Femur (tissue), 1 donor: ENCODE measurements at regions not wholly inside any gene's neighbourhood (a gene's known extent, or its start where the extent isn't known, plus 50 kb on each side); places are given as distances from the start of the nearest gene placed in this dataset.
A peak's percentile ranks its signal among the peaks of the same experiment; 100 is the strongest.
"Not testable (repeated sequence)": the region's sequence is repeated elsewhere in the genome, so short reads cannot be mapped to it uniquely, and the experiment has no call there.

Experiments
- DNase-seq: peaks from one replicate; pipeline ENCODE4 v3.0.0-alpha.2; 2017

DNA sequence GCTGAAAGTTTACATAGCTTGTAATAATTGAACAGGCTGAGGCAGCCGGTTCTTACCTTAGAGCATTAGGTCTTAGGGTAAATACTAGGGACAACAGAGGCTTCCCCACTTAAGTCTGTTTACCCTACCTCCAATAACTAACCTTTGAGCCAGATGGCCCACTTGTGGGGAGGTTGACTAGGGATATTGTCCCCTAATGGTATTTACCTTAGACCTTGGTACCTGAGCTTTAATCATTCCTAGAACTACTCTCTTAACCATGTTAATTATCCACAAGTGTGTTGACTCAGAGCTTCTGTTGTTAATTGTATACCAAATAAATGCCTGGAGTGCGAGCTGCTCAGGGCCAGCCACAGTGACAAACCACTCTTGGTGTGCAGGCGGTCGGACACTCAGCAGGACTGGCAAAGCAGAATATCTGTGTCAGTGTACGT, 299.2 kb downstream of the TRIML1 start:
- not testable (repeated sequence) for DNase-seq

DNA sequence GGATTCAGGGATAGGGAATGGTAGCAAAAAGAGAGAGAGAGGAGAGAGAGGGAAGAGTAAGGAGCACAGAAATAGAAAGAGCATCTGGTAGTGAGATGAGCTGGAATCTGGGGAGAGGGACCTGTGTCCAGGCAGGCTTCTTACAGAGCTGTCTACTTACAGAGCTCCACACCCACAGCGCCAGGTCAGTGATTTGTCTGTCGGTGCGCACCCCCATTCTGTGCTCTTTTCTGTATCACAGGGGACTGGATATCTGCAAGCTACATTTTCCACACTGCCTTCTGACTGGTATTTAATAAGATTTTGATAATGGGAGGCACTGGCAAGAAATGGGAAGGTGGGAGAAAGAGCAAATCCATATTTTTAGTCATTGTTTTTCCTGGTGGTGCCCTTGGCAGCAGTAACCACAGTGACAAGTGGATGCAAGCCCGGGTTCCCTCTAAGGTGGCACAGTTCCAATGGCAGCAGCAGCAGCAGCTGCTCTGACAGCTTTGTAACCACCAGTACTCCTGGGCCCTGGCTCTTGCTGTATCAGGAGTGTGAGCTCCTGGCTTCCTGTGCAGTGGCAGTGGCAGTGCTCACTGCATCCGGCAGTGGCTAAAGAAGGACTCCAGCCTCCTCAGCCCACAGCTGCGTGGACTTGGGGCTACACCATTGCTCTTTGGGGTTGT, 300.5 kb downstream of the TRIML1 start:
- DNase-seq, result peak; percentile 71

DNA sequence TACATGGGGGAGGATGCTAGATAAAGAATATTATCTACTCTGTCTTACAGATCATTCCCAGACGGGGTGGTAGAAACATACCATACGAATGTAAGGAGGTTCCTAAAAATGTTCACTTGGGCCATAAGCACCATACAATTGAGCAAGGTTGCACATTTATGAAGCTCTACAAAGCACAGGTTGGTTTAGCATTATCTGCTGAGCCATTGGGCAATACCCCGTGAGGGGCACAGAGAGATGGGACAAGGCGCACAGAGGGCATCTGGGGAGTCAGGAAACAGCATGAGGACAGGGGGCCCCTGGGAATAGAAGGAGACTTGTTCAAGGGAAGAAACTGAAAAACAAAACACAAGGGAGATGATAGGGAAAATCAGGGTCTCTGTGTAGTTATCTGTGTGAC, 305.3 kb downstream of the TRIML1 start:
- DNase-seq, result no peak

DNA sequence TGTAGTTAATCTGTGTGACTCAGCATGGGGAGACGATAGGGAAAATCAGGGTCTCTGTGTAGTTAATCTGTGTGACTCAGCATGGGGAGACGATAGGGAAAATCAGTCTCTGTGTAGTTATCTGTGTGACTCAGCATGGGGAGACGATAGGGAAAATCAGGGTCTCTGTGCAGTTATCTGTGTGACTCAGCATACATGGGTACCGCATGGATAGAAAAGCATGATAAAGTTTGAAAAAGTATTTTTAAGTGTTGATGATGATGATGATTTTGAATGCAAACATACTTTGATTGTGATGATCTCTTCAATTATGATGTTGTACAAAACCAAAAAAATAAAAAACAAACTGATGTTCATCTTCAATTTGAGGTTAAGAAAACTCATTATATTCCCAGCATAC, 309.8 kb downstream of the TRIML1 start:
- not testable (repeated sequence) for DNase-seq

DNA sequence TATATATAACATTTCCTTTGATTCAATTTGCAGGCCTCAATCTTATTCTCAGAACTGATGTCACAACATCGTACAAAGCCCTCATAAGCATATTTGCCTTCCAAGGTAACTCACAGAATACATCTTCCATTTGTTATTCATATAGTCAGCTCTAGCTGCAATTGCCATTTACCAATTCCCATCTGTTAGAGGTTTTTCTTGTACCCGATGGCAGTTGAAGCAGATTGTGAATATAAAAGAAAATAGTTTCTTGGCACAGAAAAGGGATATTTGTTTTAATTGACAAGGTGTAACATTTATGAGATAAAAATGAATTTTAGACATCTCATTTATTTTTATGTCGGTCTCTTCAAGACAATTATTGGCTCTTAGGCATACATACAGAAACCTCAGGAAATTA, 311.3 kb downstream of the TRIML1 start:
- DNase-seq, result no peak

DNA sequence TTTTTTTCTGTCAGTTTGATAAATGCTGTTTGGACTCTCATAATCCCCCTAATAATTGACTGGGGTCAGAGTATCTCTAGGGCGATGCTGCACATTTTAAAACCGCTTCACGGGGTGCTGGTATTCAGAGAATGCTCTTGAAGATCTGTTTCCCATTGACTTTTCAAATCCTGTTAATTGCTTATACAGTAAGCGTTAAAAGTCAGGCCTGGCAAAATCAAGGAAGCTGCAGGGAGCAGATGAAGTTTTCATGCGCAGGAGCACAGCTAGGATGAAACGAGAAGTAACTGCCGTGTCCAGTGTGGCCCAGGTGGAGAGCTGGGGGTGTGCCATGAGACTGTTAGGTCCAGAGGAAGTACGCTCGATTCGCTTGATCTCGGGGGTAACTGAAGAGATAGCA, 312.9 kb downstream of the TRIML1 start:
- DNase-seq, result no peak

DNA sequence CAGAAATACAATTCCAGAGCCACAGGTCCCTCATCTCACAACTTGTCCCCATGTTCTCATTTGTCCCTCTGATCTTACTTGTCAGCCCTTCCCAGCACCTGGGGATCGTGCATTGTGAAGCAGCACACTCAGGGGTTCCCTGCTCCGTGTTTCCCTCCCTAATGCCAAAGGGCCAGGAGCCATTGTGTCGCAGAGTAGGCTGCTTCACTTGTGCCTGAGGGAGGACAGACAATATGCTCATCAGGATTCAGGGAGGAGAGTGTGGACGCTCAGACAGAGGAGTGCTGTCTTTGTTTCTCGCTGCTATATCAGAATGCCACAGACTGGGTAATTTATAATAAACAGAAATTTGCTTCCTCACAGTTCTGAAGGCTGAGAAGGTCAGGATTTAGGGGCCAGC, 315.3 kb downstream of the TRIML1 start:
- DNase-seq, result no peak

DNA sequence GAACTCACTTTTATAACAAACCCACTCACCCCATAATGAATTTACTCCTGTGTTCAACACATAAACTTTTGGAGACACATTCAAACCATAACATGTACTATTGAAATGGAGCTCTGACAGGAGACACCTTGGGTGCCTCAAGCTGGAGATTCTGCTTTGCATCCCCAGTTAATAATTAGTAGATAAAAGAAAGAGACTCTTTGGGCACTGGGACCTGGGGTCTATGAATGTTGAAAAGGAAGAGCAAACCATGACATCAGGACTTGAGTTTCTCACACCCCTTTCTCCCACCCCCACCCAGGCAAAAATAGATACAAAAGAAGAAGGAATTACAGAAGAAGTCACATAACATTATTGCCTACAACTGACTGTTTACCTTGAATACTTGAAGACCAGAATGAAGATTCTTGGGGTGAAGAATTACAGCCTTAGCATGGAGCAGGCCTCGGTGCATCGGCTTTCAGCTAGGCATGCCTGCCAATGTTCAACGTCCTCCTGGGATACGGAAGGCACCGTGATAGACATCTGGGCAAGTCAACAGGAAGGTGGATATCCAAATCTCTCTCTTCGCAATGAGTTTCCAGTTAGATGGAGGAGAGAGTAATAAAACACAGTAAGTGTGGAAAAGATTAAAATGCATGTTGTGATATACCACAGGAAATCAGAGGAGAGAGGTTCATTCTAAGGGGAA, 316.0 kb downstream of the TRIML1 start:
- no peak for DNase-seq

DNA sequence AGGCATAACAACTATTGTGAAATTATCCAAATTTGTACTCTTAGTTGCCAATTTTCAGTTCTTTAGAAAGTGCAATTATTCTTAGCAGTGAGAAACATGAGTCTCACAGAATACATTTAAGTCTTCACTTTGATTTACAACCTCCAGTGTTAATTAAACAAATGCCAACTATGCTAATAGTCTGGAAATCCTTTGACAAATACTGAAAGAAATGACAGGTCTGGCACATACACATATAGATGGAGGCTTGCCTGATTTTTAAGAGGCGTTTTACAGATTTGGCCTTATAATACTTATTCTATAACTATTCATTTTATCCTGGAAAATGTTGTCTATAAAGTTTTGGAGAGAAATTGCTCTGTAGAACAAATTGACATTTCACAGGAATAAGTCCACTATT, 320.1 kb downstream of the TRIML1 start:
- DNase-seq, result no peak

DNA sequence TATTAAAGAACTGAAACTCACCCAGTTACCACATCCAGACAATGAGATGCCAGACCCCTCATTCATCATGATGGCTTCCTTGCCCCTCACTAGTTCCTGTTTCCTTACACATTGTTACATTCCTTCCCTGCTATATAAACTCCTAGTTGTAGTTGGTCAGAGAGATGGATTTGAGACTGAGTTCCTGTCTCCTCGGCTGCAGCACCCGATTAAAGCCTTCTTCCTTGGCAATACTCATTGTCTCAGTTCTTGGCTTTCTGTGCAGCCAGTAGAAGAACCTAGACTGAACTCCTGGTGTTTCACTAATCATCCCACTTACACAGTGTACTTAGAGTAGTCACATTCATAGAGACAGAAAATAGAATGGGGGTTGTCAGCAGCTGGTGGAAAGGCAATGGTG, 324.7 kb downstream of the TRIML1 start:
- DNase-seq, result no peak

DNA sequence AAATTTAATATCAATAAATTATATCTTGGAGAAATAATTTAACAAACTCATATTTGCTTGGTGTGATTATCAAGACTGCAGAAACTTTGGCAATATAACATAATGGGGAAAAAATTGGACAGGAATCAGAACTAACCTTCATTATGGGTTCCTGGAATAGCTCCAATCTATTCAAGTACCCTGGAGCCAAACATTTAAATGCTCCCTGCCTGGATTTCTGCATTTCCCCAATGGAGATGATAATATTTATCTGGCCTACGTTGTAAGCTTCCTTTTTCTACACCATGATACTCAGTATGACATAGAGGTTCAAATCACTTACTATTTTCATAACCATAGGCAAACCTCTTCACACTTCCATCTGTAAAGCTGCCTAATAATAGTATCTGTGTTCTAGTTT, 326.8 kb downstream of the TRIML1 start:
- no peak for DNase-seq

DNA sequence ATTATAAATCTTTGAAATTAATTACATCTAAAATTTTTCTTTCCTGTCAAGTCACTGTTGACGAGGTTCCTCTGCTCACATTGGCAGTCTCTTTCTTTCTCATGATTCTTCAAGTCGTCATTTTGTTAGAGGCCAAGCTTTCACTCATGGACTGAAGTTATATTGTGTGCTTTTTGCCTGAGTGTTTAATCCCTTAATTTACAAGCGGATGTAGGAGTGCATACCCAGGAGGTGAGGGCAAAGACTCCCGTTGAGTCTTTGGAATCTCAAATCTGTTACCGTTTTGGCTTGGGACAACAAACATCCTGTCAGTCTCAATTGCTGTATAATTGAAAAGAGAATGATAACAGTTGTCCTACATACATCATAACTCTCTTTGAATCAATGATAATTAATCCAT, 345.0 kb downstream of the TRIML1 start:
- DNase-seq, result no peak

DNA sequence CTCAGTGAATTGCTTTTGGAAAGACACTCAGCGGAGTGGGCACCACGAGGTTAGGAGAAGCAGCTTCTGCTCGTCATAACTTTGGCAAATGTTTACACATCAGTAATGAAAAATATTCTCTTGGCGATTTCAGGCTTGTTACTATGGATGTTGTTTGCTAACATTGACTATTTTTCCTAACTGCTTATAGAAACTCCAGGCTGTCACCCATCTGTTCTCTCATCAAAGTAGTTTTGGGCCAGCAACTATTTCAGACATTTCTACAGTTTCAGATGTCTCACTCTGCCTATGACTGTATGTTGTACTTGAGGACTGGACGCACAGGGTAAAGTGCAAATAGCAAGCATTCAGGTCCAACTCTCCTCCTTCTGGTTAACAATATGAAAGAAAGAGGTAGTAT, 346.7 kb downstream of the TRIML1 start:
- DNase-seq, result no peak

DNA sequence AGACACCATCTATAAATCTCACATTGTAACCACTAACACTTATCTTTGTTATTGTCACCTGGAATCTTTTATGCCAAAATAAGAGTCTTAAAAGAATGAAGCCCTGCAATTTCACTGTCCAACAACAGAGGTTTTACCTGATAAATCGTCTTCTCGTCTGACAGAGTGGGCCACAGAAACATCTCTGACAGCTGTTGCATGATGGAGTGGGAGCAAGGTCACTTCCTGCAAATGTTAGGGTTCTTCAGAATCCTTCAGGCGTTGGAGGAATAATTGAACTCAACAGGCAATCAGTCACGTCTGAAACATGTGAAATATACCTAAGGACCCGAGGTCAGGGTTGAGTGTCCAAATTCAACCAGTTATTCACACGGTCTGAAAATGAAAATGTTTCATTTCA, 353.6 kb downstream of the TRIML1 start:
- DNase-seq, result no peak

DNA sequence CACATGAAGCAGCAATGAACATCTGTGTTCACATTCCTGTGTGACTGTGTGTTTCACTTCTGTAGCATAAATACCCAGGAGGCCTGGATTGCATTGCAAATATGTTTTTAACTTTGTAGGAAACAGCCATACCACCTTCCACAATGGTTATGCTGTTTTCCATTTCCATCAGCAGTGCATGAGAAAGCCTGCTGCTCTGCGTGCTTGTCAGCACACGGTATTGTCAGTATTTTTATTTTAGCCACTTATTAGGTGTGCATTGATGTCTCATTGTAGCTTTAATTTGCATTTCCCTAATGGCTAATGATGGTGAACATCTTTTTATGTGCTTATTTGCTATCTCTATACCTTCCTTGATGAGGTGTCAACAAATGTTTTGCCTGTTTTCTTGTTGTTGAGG, 355.9 kb downstream of the TRIML1 start:
- no peak for DNase-seq

DNA sequence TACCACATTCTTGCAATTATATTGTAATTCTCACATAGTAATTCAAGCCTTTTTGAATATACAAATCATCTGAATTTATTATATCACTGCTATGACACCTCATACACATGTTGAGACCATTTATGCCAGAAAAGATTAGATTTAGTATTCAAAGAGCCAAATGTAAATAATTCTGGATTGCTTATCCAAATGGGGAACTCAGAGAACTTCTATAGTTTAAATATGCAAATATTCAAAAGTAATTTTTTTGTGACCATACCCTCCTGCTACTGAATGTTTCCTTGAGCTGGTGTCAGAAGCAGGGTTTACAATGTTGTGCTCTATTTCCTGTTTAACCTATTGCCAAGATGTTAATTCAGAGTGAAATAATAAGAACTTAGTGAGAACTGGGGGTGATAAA, 372.2 kb downstream of the TRIML1 start:
- DNase-seq, result no peak

DNA sequence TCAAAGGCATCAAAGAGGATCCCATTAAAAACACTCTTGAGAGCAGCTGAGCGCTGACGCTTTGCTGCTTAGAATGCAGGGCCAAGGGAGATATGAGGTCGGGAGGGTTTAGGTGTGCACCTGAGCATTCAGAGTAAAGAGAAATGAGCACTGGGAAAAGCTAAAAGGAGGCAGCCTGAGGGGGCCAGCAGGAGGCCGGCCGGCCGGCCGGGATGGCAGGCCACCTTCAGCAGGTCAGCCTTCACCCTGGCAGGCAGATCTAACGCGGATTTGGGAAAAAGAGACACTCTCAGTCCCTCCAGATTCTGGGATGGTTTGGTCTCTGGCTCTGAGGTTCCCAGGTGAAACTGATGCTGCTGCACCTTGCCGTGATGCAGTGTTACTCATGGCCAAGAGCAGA, 393.5 kb downstream of the TRIML1 start:
- DNase-seq, result no peak

DNA sequence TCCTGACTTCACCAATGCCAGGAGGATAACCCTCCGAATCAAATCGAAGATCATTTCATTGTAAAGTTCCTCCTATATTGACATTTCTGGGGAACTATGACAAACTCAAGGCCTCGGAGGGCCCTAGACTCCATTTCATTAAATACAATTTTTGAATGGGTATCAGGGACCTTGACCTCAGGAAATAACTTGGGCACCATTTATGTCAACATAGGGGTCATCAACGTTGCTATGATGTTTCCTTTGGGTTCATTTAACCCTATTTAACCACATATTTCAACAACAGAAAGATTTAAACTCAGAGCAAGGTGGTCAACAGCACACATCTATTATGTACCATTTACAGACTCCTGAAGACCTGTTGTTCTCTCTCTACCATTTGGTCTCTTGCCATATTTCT, 395.1 kb downstream of the TRIML1 start:
- DNase-seq, result no peak

DNA sequence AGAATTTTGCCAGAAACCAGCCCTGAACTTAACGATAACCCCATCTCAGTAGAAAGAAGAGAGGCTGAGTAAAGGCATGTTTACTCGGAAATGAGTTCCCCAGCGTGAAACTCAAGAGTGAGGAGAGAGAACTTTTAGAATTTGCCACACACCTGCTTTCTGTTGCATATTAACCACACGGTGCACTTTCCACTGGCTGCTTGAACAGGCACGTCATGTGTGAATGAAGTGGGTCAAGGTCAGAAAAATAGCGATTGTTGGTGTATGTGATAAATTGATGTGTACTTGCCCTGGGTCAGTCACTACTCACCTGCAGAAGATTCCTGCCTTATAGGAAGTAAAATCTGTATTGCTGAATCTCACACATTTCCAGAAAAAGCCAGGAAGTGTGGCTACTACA, 395.7 kb downstream of the TRIML1 start:
- no peak for DNase-seq

DNA sequence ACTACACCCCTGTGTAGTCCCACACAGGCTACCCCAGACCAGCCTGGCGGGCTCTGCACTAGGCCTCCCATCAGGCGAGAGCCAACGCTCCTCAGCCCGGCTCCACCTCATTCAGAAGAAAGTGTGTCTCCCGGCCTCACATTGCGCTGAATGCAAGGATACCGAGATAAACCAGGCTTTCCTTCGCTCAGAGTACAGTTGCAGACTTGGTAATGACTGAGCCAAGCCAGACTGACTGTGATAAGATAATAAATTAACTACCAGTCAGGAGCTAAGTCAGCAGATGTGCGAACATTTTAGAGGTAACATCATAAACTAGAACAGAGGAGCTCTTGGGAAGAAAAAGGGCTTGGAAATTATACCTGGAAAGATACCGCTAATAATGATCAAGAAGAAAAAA, 397.6 kb downstream of the TRIML1 start:
- no peak for DNase-seq

DNA sequence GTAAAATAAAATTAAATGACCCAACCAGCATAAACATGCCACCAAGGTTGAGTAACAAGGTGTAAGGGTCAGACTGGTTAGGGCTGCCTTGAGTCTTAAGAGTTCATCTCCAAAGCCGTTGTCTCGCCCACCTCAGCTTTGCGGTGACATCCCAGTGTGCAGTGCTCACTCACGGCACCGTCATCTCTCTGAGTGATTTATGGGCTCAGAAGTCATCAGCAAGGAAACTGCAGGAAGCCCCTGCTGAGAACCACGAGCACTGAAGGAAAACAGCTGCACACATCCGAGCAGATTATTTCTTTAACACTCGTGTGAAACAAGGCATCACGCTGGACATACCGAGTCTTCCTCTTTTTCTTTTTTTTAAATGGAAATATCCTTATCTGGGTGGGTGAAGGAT, 411.1 kb downstream of the TRIML1 start:
- peak; percentile 23 for DNase-seq

DNA sequence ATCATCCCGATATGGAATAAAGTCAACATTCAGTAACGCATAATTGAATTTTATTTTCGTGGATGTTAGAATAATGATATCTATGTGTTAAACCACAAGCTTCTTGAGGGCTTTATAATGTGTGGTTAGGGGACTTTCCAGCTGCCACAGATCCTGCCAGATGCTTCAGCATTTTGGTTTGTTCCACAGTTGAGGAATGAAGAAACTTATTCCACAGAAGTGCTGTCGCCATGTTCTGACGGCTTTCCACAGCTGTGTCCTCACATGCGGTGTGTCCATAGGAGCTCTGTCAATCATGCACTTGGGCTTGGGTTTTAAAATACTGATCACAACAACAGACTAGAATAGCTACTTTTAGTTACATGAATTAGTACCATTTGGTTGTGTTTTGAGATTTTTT, 411.9 kb downstream of the TRIML1 start:
- DNase-seq, result peak; percentile 51

DNA sequence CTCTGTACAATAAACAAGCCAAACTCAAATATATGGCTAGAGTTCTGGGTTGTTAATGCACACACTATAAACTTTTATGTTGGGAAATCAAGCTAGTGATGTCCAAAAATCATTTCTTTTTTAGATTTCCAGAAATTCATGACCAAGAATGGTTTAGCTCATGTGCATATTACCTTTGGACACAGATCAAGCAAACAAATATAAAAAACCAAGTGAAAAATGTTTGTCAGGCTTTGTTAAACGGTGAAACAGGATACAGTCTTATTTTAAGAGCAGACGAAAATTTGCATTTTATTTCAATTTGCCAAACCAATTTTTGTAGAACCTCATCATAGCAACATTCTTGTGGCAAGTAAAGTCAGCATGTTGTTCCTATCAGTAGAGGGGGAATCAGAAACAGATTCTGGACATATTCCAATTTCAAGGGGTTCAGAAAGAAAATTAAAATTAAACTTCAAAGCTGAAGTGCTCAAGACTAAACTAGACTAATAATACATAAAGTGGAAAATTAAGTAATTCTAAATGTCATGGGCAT, 413.6 kb downstream of the TRIML1 start:
- no peak for DNase-seq

DNA sequence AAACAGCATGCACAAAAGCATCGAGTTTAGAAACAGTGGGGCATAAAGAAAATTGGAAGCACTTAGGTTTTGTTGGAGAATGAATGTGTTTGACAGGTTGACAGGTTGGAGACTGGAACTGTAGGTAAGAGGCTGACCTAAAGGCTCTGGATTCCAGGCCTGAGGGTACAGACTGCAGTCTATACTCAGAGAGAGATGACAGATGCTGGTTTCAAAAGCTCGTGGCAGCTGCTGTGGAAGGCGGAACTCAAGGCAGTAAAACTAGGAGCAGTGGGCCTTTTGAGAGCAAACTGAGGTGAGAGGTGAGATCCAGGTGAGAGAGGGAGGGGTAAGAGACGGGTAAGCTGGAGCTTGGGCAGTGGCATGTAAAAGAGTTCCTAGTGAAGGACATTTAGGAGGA, 415.2 kb downstream of the TRIML1 start:
- DNase-seq, result no peak

DNA sequence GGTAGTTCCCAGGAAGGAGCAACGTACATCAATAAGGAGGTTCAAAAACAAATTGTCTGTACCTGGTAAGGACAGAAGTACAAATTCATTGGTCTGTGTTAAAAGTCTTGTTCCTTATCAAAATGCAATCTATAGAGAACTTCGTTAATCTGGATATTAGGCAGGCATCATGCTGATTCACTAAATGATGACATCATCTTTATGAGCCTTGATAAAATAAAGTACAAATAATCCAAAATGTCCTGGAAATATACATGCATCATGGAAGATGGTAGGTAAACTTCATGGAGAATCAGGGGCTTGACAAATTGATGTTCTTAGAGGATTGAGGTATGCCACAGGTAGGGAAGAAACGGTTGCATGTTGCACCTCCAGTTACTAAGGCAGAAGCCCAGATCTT, 433.9 kb downstream of the TRIML1 start:
- no peak for DNase-seq
